Erythroblast (primary cell): ENCODE measurements at regions not wholly inside any gene's neighbourhood (a gene's known extent, or its start where the extent isn't known, plus 50 kb on each side); places are given as distances from the start of the nearest gene placed in this dataset.

Experiments
- GATA1 ChIP-seq: IDR thresholded peaks from 2 replicates; pipeline ENCODE4 v1.6.1; 2011; ENCODE audit warnings: low read depth, mild to moderate bottlenecking, control low read depth, low read length, moderate library complexity
- POLR2A ChIP-seq: IDR thresholded peaks from 2 replicates; pipeline ENCODE4 v1.6.1; 2011; ENCODE audit warnings: mild to moderate bottlenecking, low read length

- no peak for TF ChIP-seq POLR2A
- TF ChIP-seq GATA1 = no peak
Measured at GRCh38 chr21:14763695-14764064, 217.6 kb upstream of the SAMSN1 start.
